HEK293 (cell line): ENCODE measurements at regions not wholly inside any gene's neighbourhood (a gene's known extent, or its start where the extent isn't known, plus 50 kb on each side); places are given as distances from the start of the nearest gene placed in this dataset.

Experiments used
- CTCF ChIA-PET: fragments of 350-600 bp; formaldehyde crosslinking; extraction: SDS; loops from one replicate; lab custom pipeline; 2021; ENCODE audit warnings: antibody characterized with exemption; lab: Yijun Ruan, JAX
- POLR2A ChIA-PET: fragments of 300-600 bp; formaldehyde crosslinking; extraction: SDS; loops from one replicate; lab custom pipeline; 2020; ENCODE audit warnings: antibody characterized with exemption, inconsistent platforms; lab: Yijun Ruan, JAX
- H3K27ac ChIP-seq: fragments of 200-500 bp; sonication (Bioruptor generic); 2 replicates; pipeline ENCODE4 v1.5.1; 2014; ENCODE audit warnings: low read depth, low read length, control low read depth, inconsistent platforms; ENCODE audit errors: extremely low read depth
- H3K36me3 ChIP-seq, 2 experiments: fragments of 200-500 bp in 1 of 2; sonication (Bioruptor generic) in 1 of 2; 1 replicate in 1 of 2; 2 replicates in 1 of 2; pipeline ENCODE4 v1.5.1; 2014 to 2017; ENCODE audit warnings: inconsistent platforms in 2 of 2, low read length in 2 of 2; ENCODE audit not compliant: control insufficient read depth in 2 of 2, insufficient read depth in 1 of 2
- H3K4me1 ChIP-seq: fragments of 200-500 bp; sonication (Bioruptor generic); 2 replicates; pipeline ENCODE4 v1.5.1; 2014; ENCODE audit warnings: mild to moderate bottlenecking, low read length, inconsistent platforms; ENCODE audit not compliant: control insufficient read depth, insufficient read depth
- H3K4me3 ChIP-seq: 2 replicates; pipeline ENCODE4 v1.5.1; 2011; ENCODE audit warnings: low read depth, mild to moderate bottlenecking, control low read depth, low read length, moderate library complexity
- H3K9me3 ChIP-seq: fragments of 200-500 bp; sonication (Bioruptor generic); 2 replicates; pipeline ENCODE4 v1.5.1; 2014; ENCODE audit warnings: low read depth, low read length, inconsistent platforms; ENCODE audit not compliant: control insufficient read depth, insufficient read depth
- EGR2 ChIP-seq: fragments of 450-650 bp; formaldehyde crosslinking; IDR thresholded peaks from 2 replicates; pipeline ENCODE4 v1.5.1; 2016; ENCODE audit warnings: low read depth, missing biosample characterization, missing genetic modification characterization
- HOXD13 ChIP-seq: sonication (generic); formaldehyde crosslinking; IDR thresholded peaks from 2 replicates; pipeline ENCODE4 v1.8.0; 2022; ENCODE audit warnings: missing genetic modification reagents, borderline replicate concordance
- OSR2 ChIP-seq: fragments of 450-650 bp; formaldehyde crosslinking; IDR thresholded peaks from 2 replicates; pipeline ENCODE4 v1.5.1; 2016; ENCODE audit warnings: missing biosample characterization, missing genetic modification characterization
- ZFHX2 ChIP-seq: fragments of 450-650 bp; formaldehyde crosslinking; conservative IDR thresholded peaks from 2 replicates; pipeline ENCODE4 v1.5.1; 2016; ENCODE audit warnings: missing biosample characterization, missing genetic modification characterization
- ZFP37 ChIP-seq: fragments of 450-650 bp; formaldehyde crosslinking; IDR thresholded peaks from 2 replicates; pipeline ENCODE4 v1.5.1; 2016; ENCODE audit warnings: missing biosample characterization, missing genetic modification characterization
- ZFP69B ChIP-seq: fragments of 450-650 bp; formaldehyde crosslinking; IDR thresholded peaks from 2 replicates; pipeline ENCODE4 v1.5.1; 2016; ENCODE audit warnings: missing biosample characterization, missing genetic modification characterization
- ZNF112 ChIP-seq: fragments of 450-650 bp; formaldehyde crosslinking; IDR thresholded peaks from 2 replicates; pipeline ENCODE4 v1.5.0; 2017; ENCODE audit warnings: missing biosample characterization, missing genetic modification characterization
- ZNF140 ChIP-seq: fragments of 450-650 bp; formaldehyde crosslinking; IDR thresholded peaks from 2 replicates; pipeline ENCODE4 v1.5.1; 2016; ENCODE audit warnings: missing biosample characterization, missing genetic modification characterization
- ZNF366 ChIP-seq: fragments of 450-650 bp; formaldehyde crosslinking; conservative IDR thresholded peaks from 2 replicates; pipeline ENCODE4 v1.5.1; 2016; ENCODE audit warnings: missing biosample characterization, missing genetic modification characterization
- ZNF48 ChIP-seq: fragments of 450-650 bp; formaldehyde crosslinking; IDR thresholded peaks from 2 replicates; pipeline ENCODE4 v1.5.1; 2016; ENCODE audit warnings: missing biosample characterization, missing genetic modification characterization
- ZNF514 ChIP-seq: fragments of 450-650 bp; formaldehyde crosslinking; IDR thresholded peaks from 2 replicates; pipeline ENCODE4 v1.5.1; 2016; ENCODE audit warnings: missing biosample characterization, missing genetic modification characterization
- ZNF529 ChIP-seq: fragments of 450-650 bp; formaldehyde crosslinking; IDR thresholded peaks from 2 replicates; pipeline ENCODE4 v1.5.1; 2017; ENCODE audit warnings: missing genetic modification characterization, missing biosample characterization; ENCODE audit not compliant: insufficient replicate concordance
- ZNF558 ChIP-seq: fragments of 450-650 bp; formaldehyde crosslinking; IDR thresholded peaks from 2 replicates; pipeline ENCODE4 v1.5.1; 2016; ENCODE audit warnings: missing biosample characterization, missing genetic modification characterization
- ZNF560 ChIP-seq: fragments of 450-650 bp; formaldehyde crosslinking; IDR thresholded peaks from 2 replicates; pipeline ENCODE4 v1.5.1; 2017; ENCODE audit warnings: missing biosample characterization, missing genetic modification characterization, borderline replicate concordance
- ZNF561 ChIP-seq: fragments of 450-650 bp; IDR thresholded peaks from 2 replicates; pipeline ENCODE4 v1.5.1; 2018; ENCODE audit warnings: missing biosample characterization, missing genetic modification characterization, borderline replicate concordance
- ZNF600 ChIP-seq: fragments of 450-650 bp; formaldehyde crosslinking; IDR thresholded peaks from 2 replicates; pipeline ENCODE4 v1.5.1; 2016; ENCODE audit warnings: missing biosample characterization, missing genetic modification characterization
- ZNF660 ChIP-seq: fragments of 450-650 bp; IDR thresholded peaks from 2 replicates; pipeline ENCODE4 v1.5.1; 2018; ENCODE audit warnings: missing biosample characterization, mild to moderate bottlenecking, missing genetic modification characterization
- ZNF791 ChIP-seq: fragments of 450-650 bp; formaldehyde crosslinking; IDR thresholded peaks from 2 replicates; pipeline ENCODE4 v1.5.1; 2016; ENCODE audit warnings: missing biosample characterization, missing genetic modification characterization
- ZNF837 ChIP-seq: fragments of 450-650 bp; formaldehyde crosslinking; IDR thresholded peaks from 2 replicates; pipeline ENCODE4 v1.5.1; 2016; ENCODE audit warnings: missing biosample characterization, missing genetic modification characterization
- TF ChIP-seq, protein P1 (sequence below): fragments of 450-650 bp; formaldehyde crosslinking; IDR thresholded peaks from 2 replicates; pipeline ENCODE4 v1.5.1; 2016; ENCODE audit warnings: missing biosample characterization, missing genetic modification characterization, borderline replicate concordance
- TF ChIP-seq, protein P2 (sequence below): fragments of 450-650 bp; formaldehyde crosslinking; IDR thresholded peaks from 2 replicates; pipeline ENCODE4 v1.5.1; 2017; ENCODE audit warnings: missing biosample characterization, missing genetic modification characterization
- TF ChIP-seq, protein P3 (sequence below): fragments of 450-650 bp; formaldehyde crosslinking; IDR thresholded peaks from 2 replicates; pipeline ENCODE4 v1.5.1; 2016; ENCODE audit warnings: missing biosample characterization, missing genetic modification characterization
- TF ChIP-seq, protein P4 (sequence below): fragments of 450-650 bp; formaldehyde crosslinking; IDR thresholded peaks from 2 replicates; pipeline ENCODE4 v1.5.1; 2016; ENCODE audit warnings: missing biosample characterization, missing genetic modification characterization

DNA sequence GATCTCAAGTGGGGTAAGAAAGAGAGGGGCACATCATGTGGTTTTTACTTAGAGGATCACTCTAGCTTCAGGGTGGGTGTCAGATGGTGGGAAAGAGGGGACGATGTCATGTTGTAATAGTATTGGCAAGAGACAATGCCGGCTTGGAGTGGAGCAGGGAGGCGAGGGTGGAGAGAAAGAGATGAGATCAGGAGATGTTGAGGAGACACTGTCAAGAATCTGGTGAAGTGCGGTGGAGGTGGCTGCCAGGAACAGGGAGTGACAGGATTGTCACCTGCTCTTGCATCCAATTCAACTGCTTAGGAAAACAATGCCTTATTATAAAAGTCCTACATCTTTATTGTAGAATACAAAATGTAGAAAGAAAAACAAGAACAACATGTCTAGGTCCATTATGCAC is 63.0 kb upstream of the MKI67 start:
- no peaks in the 10 kb centered on the region for H3K36me3 ChIP-seq
- H3K9me3 ChIP-seq: no peaks in the 10 kb centered on the region
- CTCF ChIA-PET: interaction anchor here (1.4 kb wide), 1 partner anchor 13 kb away, joined by 3 read pairs; no protein-coding TSS in a partner anchor
- no peaks in the 10 kb centered on the region for H3K4me1 ChIP-seq
- POLR2A ChIA-PET: no interaction called here
- no peak overlapping the region for H3K4me3 ChIP-seq
- no peak overlapping the region for H3K27ac ChIP-seq
- TF ChIP-seq EGR2 (tag by site-specific recombination) (no peak), ZNF560 (tag by site-specific recombination) (no peak), ZNF48 (no peak), ZNF558 (tag by site-specific recombination) (no peak), ZNF791 (tag by site-specific recombination) (no peak), ZNF561 (tag by site-specific recombination) (no peak), OSR2 (tag by site-specific recombination) (no peak), ZNF600 (no peak), ZNF529 (tag by site-specific recombination) (no peak), ZNF112 (tag by site-specific recombination) (no peak), ZNF514 (tag by site-specific recombination) (no peak), ZNF140 (no peak), ZNF660 (tag by site-specific recombination) (no peak)
- TF ChIP-seq, protein P1, sequence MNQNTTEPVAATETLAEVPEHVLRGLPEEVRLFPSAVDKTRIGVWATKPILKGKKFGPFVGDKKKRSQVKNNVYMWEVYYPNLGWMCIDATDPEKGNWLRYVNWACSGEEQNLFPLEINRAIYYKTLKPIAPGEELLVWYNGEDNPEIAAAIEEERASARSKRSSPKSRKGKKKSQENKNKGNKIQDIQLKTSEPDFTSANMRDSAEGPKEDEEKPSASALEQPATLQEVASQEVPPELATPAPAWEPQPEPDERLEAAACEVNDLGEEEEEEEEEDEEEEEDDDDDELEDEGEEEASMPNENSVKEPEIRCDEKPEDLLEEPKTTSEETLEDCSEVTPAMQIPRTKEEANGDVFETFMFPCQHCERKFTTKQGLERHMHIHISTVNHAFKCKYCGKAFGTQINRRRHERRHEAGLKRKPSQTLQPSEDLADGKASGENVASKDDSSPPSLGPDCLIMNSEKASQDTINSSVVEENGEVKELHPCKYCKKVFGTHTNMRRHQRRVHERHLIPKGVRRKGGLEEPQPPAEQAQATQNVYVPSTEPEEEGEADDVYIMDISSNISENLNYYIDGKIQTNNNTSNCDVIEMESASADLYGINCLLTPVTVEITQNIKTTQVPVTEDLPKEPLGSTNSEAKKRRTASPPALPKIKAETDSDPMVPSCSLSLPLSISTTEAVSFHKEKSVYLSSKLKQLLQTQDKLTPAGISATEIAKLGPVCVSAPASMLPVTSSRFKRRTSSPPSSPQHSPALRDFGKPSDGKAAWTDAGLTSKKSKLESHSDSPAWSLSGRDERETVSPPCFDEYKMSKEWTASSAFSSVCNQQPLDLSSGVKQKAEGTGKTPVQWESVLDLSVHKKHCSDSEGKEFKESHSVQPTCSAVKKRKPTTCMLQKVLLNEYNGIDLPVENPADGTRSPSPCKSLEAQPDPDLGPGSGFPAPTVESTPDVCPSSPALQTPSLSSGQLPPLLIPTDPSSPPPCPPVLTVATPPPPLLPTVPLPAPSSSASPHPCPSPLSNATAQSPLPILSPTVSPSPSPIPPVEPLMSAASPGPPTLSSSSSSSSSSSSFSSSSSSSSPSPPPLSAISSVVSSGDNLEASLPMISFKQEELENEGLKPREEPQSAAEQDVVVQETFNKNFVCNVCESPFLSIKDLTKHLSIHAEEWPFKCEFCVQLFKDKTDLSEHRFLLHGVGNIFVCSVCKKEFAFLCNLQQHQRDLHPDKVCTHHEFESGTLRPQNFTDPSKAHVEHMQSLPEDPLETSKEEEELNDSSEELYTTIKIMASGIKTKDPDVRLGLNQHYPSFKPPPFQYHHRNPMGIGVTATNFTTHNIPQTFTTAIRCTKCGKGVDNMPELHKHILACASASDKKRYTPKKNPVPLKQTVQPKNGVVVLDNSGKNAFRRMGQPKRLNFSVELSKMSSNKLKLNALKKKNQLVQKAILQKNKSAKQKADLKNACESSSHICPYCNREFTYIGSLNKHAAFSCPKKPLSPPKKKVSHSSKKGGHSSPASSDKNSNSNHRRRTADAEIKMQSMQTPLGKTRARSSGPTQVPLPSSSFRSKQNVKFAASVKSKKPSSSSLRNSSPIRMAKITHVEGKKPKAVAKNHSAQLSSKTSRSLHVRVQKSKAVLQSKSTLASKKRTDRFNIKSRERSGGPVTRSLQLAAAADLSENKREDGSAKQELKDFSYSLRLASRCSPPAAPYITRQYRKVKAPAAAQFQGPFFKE (tag by site-specific recombination): no peak

DNA sequence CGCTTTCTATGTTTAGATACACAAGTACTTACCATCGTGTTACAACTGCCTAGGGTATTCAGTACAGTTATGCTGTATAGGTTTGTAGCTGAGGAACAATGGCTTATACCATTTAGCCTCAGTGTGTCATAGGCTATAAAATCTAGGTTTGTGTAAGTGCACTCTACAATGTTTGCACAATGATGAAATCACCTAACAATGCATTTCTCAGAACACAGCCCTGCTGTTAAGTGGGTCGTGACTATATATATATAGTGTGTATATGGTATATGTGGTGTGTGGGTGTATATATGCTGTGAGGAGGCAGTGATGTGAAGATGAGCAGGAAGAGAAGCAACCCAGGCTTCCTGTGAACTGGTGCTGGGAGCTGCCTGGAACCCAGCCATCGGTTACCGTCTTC is 65.6 kb upstream of the MKI67 start:
- no peak overlapping the region for H3K4me3 ChIP-seq
- CTCF ChIA-PET: interaction anchor here (0.6 to 1.8 kb wide), 4 partner anchors 13 to 547 kb away, joined by 3 to 8 read pairs (median 4); no protein-coding TSS in a partner anchor
- H3K4me1 ChIP-seq: no peaks in the 10 kb centered on the region
- H3K36me3 ChIP-seq: no peaks in the 10 kb centered on the region
- POLR2A ChIA-PET: no interaction called here
- H3K27ac ChIP-seq: no peak overlapping the region
- H3K9me3 ChIP-seq: no peaks in the 10 kb centered on the region
- TF ChIP-seq ZFP69B (tag by site-specific recombination) (peak; percentile 39; the same call in 1 of the 2 replicates), HOXD13 (CRISPR knock-in tag) (no peak), ZNF837 (tag by site-specific recombination) (no peak), ZFP37 (no peak), ZNF140 (no peak), ZNF366 (tag by site-specific recombination) (0 out of 2 replicates have a peak, but pooled peaks have one; percentile 36), ZFHX2 (tag by site-specific recombination) (peak; percentile 22; the same call in 1 of the 2 replicates)
- TF ChIP-seq, protein P2, sequence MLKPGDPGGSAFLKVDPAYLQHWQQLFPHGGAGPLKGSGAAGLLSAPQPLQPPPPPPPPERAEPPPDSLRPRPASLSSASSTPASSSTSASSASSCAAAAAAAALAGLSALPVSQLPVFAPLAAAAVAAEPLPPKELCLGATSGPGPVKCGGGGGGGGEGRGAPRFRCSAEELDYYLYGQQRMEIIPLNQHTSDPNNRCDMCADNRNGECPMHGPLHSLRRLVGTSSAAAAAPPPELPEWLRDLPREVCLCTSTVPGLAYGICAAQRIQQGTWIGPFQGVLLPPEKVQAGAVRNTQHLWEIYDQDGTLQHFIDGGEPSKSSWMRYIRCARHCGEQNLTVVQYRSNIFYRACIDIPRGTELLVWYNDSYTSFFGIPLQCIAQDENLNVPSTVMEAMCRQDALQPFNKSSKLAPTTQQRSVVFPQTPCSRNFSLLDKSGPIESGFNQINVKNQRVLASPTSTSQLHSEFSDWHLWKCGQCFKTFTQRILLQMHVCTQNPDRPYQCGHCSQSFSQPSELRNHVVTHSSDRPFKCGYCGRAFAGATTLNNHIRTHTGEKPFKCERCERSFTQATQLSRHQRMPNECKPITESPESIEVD: 0 out of 2 replicates have a peak, but pooled peaks have one; percentile 13
- TF ChIP-seq, protein P3, sequence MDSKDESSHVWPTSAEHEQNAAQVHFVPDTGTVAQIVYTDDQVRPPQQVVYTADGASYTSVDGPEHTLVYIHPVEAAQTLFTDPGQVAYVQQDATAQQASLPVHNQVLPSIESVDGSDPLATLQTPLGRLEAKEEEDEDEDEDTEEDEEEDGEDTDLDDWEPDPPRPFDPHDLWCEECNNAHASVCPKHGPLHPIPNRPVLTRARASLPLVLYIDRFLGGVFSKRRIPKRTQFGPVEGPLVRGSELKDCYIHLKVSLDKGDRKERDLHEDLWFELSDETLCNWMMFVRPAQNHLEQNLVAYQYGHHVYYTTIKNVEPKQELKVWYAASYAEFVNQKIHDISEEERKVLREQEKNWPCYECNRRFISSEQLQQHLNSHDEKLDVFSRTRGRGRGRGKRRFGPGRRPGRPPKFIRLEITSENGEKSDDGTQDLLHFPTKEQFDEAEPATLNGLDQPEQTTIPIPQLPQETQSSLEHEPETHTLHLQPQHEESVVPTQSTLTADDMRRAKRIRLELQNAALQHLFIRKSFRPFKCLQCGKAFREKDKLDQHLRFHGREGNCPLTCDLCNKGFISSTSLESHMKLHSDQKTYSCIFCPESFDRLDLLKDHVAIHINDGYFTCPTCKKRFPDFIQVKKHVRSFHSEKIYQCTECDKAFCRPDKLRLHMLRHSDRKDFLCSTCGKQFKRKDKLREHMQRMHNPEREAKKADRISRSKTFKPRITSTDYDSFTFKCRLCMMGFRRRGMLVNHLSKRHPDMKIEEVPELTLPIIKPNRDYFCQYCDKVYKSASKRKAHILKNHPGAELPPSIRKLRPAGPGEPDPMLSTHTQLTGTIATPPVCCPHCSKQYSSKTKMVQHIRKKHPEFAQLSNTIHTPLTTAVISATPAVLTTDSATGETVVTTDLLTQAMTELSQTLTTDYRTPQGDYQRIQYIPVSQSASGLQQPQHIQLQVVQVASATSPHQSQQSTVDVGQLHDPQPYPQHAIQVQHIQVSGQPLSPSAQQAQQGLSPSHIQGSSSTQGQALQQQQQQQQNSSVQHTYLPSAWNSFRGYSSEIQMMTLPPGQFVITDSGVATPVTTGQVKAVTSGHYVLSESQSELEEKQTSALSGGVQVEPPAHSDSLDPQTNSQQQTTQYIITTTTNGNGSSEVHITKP (tag by site-specific recombination): peak; percentile 76
- TF ChIP-seq, protein P4, sequence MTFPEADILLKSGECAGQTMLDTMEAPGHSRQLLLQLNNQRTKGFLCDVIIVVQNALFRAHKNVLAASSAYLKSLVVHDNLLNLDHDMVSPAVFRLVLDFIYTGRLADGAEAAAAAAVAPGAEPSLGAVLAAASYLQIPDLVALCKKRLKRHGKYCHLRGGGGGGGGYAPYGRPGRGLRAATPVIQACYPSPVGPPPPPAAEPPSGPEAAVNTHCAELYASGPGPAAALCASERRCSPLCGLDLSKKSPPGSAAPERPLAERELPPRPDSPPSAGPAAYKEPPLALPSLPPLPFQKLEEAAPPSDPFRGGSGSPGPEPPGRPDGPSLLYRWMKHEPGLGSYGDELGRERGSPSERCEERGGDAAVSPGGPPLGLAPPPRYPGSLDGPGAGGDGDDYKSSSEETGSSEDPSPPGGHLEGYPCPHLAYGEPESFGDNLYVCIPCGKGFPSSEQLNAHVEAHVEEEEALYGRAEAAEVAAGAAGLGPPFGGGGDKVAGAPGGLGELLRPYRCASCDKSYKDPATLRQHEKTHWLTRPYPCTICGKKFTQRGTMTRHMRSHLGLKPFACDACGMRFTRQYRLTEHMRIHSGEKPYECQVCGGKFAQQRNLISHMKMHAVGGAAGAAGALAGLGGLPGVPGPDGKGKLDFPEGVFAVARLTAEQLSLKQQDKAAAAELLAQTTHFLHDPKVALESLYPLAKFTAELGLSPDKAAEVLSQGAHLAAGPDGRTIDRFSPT (tag by site-specific recombination): 0 out of 2 replicates have a peak, but pooled peaks have one; percentile 30
